CD4-positive, alpha-beta T cell (primary cell): ENCODE measurements at regions not wholly inside any gene's neighbourhood (a gene's known extent, or its start where the extent isn't known, plus 50 kb on each side); places are given as distances from the start of the nearest gene placed in this dataset.

Experiments
- ATAC-seq: fragments of 200-7000 bp; cut with Tn5 transposase; one replicate; pipeline ENCODE4 v1.10.0; 2022; ENCODE audit warnings: mild to moderate bottlenecking; ENCODE audit not compliant: poor library complexity
- CTCF ChIA-PET: fragments of 350-600 bp; sonication (Branson Sonifier 250); formaldehyde crosslinking; loops from one replicate; lab custom pipeline; 2021; ENCODE audit warnings: antibody characterized with exemption, inconsistent platforms; lab: Charles Lee
- POLR2A ChIA-PET: fragments of 350-600 bp; sonication (Branson Sonifier 250); formaldehyde crosslinking; loops from one replicate; lab custom pipeline; 2021; ENCODE audit warnings: antibody characterized with exemption, inconsistent platforms; lab: Charles Lee
- DNase-seq, 14 experiments: peaks; one replicate each; pipeline ENCODE4 v3.0.0-alpha.2; 2013 to 2020; ENCODE audit warnings: mixed read lengths in 2 of 14
- H3K27ac ChIP-seq, 2 donors: one replicate each; pipeline versions ENCODE4 v1.5.1 to v1.7.0; 2013; ENCODE audit warnings: low read length in 2 of 2, low read depth in 1 of 2, mild to moderate bottlenecking in 1 of 2
- H3K27me3 ChIP-seq, 2 experiments: 1 replicate in 1 of 2; 2 replicates in 1 of 2; pipeline versions ENCODE4 v1.6.1 to v1.7.0; 2013; ENCODE audit warnings: low read length in 2 of 2, control low read depth in 1 of 2, mild to moderate bottlenecking in 1 of 2, moderate library complexity in 1 of 2; ENCODE audit not compliant: insufficient read depth in 2 of 2, control insufficient read depth in 1 of 2
- H3K36me3 ChIP-seq: one replicate; pipeline ENCODE4 v1.6.1; 2013; ENCODE audit warnings: low read length, control low read depth; ENCODE audit not compliant: insufficient read depth
- H3K4me1 ChIP-seq: one replicate; pipeline ENCODE4 v1.6.1; 2013; ENCODE audit warnings: low read length, control low read depth; ENCODE audit not compliant: insufficient read depth
- H3K4me3 ChIP-seq: one replicate; pipeline ENCODE4 v1.5.1; 2013; ENCODE audit warnings: mild to moderate bottlenecking, low read length, moderate library complexity
- H3K9me3 ChIP-seq, 2 experiments: 1 replicate in 1 of 2; 2 replicates in 1 of 2; pipeline versions ENCODE4 v1.6.1 to v1.7.0; 2013; ENCODE audit warnings: low read length in 2 of 2, mild to moderate bottlenecking in 2 of 2, control low read depth in 1 of 2, moderate library complexity in 1 of 2; ENCODE audit not compliant: control insufficient read depth in 1 of 2, insufficient read depth in 1 of 2
- H3K27ac Mint-ChIP-seq: one replicate; pipeline ENCODE4 v1.8.0; 2020; ENCODE audit warnings: mixed read lengths
- H3K27me3 Mint-ChIP-seq: one replicate; pipeline ENCODE4 v1.8.0; 2021; ENCODE audit warnings: mixed read lengths
- H3K36me3 Mint-ChIP-seq: one replicate; pipeline ENCODE4 v1.8.0; 2021; ENCODE audit warnings: low read depth, mixed read lengths
- H3K4me1 Mint-ChIP-seq: one replicate; pipeline ENCODE4 v1.8.0; 2021; ENCODE audit warnings: low read depth, mixed read lengths
- H3K4me3 Mint-ChIP-seq: one replicate; pipeline ENCODE4 v1.8.0; 2020; ENCODE audit warnings: mild to moderate bottlenecking, mixed read lengths
- H3K9me3 Mint-ChIP-seq: one replicate; pipeline ENCODE4 v1.8.0; 2020; ENCODE audit warnings: mixed read lengths
- CTCF ChIP-seq: fragments of 200-600 bp; IDR thresholded peaks from one replicate; pipeline ENCODE4 v1.8.0; 2022; ENCODE audit warnings: antibody characterized with exemption, mild to moderate bottlenecking
- intact Hi-C, 2 experiments: fragments of 100-400 bp; cut with DNase I in 1 of 2; cut with micrococcal nuclease in 1 of 2; formaldehyde crosslinking; loops; one replicate each; pipeline versions ENCODE4 v1.15.1 to v1.9.0; 2023 to 2025; cut with DNase I, micrococcal nuclease

GRCh38 chr12:98224584-98225221 is 290.7 kb upstream of the TMPO start:
- Mint-ChIP-seq H3K4me3 (no peak overlapping the region), H3K27me3 (peaks cover 32% of the 10 kb centered on the region), H3K4me1 (no peaks in the 10 kb centered on the region), H3K27ac (no peak overlapping the region), H3K36me3 (no peaks in the 10 kb centered on the region), H3K9me3 (no peaks in the 10 kb centered on the region)
- H3K36me3 ChIP-seq = no peaks in the 10 kb centered on the region
- DNase-seq (no peak), ATAC-seq (no peak)
- H3K27me3 ChIP-seq = peaks cover 0 to 4% of the 10 kb centered on the region in 2 experiments
- CTCF ChIA-PET = no interaction called here
- no peaks in the 10 kb centered on the region for H3K4me1 ChIP-seq
- no peak overlapping the region for H3K27ac ChIP-seq
- intact Hi-C loops = no loop called here
- POLR2A ChIA-PET = no interaction called here
- no peaks in the 10 kb centered on the region for H3K9me3 ChIP-seq
- no peak for TF ChIP-seq CTCF
- H3K4me3 ChIP-seq = no peak overlapping the region

GRCh38 chr12:98227162-98227561 is 288.2 kb upstream of the TMPO start:
- no peaks in the 10 kb centered on the region for H3K36me3 Mint-ChIP-seq
- Histone ChIP-seq H3K27ac (no peak overlapping the region), H3K27me3 (peaks cover 0 to 4% of the 10 kb centered on the region in 2 experiments), H3K4me1 (no peaks in the 10 kb centered on the region), H3K36me3 (no peaks in the 10 kb centered on the region), H3K4me3 (no peak overlapping the region), H3K9me3 (no peaks in the 10 kb centered on the region)
- TF ChIP-seq CTCF = no peak
- no peaks in the 10 kb centered on the region for H3K9me3 Mint-ChIP-seq
- no peak for ATAC-seq
- no peak overlapping the region for H3K27ac Mint-ChIP-seq
- ChIA-PET CTCF (no interaction called here), POLR2A (interaction anchor here (0.7 kb wide), 1 partner anchor 726 kb away, joined by 5 read pairs; no protein-coding TSS in a partner anchor)
- H3K4me3 Mint-ChIP-seq = no peak overlapping the region
- H3K27me3 Mint-ChIP-seq = peaks cover 27% of the 10 kb centered on the region
- no peak for DNase-seq
- no peaks in the 10 kb centered on the region for H3K4me1 Mint-ChIP-seq
- intact Hi-C loops = no loop called here

- DNase-seq (no peak), ATAC-seq (no peak)
- Histone ChIP-seq H3K4me3 (no peak overlapping the region), H3K9me3 (no peaks in the 10 kb centered on the region), H3K27ac (no peak overlapping the region), H3K4me1 (no peaks in the 10 kb centered on the region), H3K27me3 (peaks cover 0 to 4% of the 10 kb centered on the region in 2 experiments), H3K36me3 (no peaks in the 10 kb centered on the region)
- no peak for TF ChIP-seq CTCF
- Mint-ChIP-seq H3K27me3 (peaks cover 20% of the 10 kb centered on the region), H3K4me3 (no peak overlapping the region), H3K27ac (no peak overlapping the region), H3K36me3 (no peaks in the 10 kb centered on the region), H3K4me1 (no peaks in the 10 kb centered on the region), H3K9me3 (no peaks in the 10 kb centered on the region)
- POLR2A ChIA-PET = no interaction called here
- intact Hi-C loops = no loop called here
- CTCF ChIA-PET = no interaction called here
Measured at GRCh38 chr12:98228683-98229539, 286.5 kb upstream of the TMPO start.
